ENCODE measurements at regions not wholly inside any gene's neighbourhood (a gene's known extent, or its start where the extent isn't known, plus 50 kb on each side); places are given as distances from the start of the nearest gene placed in this dataset.
"Not testable (repeated sequence)": the region's sequence is repeated elsewhere in the genome, so short reads cannot be mapped to it uniquely, and the experiment has no call there.

DNA sequence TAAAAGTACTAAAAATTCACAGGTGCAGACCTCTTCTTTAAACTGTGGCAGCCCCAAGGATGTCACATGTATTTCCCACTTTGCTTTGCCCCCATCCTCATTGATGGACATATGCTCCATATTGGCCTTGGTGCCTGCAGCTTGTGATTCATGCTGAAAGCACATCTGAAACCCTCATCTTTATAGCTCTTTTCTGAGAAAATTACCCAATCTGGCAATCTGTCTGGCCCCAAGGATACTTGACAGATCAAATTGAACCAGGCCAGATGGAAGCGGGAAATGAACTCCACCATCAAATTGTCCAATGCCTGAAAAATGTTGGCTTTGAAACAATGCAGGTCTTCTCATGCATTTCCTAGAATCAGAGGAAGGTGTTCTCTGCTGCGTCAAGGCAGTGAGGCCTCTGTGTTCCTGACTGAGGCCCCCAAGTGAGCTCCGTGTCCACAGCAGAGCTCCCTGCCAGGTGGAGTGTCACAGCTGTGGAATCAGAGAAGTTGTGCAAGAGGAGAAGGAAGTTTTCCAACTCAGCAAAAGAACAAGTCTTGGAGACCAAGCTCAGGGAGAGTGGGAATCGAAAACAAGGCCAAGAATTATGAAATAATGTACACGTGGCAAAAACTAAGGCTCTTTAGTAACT lies 323.7 kb downstream of the PLPP3 start:
- no peak for DNase-seq

GRCh38 chr1:56254130-56254529 lies 325.2 kb downstream of the PLPP3 start:
- no peak for DNase-seq
- intact Hi-C loops (cut with DNase I): no loop called here

More for the DNA sequence above, 323.7 kb downstream of the PLPP3 start:
- intact Hi-C loops (cut with DNase I): no loop called here

DNA sequence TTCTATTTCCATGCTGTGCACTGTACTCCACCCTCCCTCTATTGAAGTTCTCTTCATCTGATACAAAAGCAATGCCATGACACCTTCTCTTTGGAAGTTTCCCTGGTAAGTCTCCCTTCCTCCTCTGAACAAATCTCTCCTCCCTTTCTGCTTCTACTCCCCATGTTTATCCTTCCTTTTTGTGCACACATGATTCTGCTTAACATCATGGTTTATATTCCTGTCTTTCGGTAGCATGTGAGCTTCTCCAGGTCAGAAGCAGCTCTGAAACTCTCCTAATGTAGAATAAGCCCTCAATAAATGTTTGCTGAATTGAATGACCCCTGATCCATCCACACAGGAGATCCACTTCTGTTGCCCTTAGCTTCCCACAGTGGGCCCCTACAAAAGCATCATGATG lies 328.6 kb downstream of the PLPP3 start:
- intact Hi-C loops (cut with DNase I): no loop called here
- no peak for DNase-seq

- DNase-seq: no peak
- intact Hi-C loops (cut with DNase I): no loop called here
Observed at GRCh38 chr1:56249234-56249633, 330.1 kb downstream of the PLPP3 start.

DNA sequence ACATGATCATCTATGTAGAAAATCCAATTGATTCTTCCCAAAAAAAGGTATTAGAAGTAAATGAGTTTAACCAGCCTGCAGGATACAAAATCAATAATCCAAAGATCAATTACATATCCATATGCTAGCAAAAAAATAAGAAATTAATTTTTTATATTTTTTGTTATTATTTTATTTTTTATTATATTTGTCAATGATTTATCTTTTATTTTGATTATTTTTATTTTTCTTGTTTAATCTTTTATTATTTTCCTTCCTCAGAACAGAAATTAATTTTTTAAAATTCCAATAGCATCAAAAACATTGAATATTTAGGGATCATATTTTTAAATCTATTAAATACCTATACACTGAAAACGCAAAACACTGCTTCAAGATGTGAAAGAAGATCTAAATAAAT lies 331.2 kb downstream of the PLPP3 start:
- intact Hi-C loops (cut with DNase I): no loop called here
- no peak for DNase-seq

DNA sequence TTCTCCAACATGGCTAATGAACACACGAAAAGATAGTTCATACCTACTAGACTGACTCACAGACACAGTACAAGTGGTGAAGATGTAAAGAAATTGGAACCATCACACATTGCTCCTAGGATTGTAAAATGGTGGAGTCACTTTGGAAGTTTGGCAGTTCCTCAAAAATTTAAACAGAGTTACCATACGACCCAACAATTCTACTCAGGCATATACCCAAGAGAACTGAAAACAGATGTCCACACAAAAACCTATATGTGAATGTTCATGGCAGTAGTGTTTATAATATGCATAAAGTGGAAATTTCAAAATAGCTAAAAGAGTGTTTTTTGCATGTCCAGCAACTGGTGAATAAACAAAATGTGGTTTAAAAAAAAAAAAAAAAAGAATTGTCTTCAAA lies 332.6 kb downstream of the PLPP3 start:
- DNase-seq; intact Hi-C loops (cut with DNase I): not testable (repeated sequence)

GRCh38 chr1:56240400-56240799 lies 339.0 kb downstream of the PLPP3 start:
- DNase-seq: no peak
- intact Hi-C loops (cut with DNase I): no loop called here

GRCh38 chr1:56237491-56238064 lies 341.8 kb downstream of the PLPP3 start:
- intact Hi-C loops (cut with DNase I): no loop called here
- DNase-seq: no peak

GRCh38 chr1:56236688-56237087 lies 342.7 kb downstream of the PLPP3 start:
- no peak for DNase-seq
- intact Hi-C loops (cut with DNase I): no loop called here

DNA sequence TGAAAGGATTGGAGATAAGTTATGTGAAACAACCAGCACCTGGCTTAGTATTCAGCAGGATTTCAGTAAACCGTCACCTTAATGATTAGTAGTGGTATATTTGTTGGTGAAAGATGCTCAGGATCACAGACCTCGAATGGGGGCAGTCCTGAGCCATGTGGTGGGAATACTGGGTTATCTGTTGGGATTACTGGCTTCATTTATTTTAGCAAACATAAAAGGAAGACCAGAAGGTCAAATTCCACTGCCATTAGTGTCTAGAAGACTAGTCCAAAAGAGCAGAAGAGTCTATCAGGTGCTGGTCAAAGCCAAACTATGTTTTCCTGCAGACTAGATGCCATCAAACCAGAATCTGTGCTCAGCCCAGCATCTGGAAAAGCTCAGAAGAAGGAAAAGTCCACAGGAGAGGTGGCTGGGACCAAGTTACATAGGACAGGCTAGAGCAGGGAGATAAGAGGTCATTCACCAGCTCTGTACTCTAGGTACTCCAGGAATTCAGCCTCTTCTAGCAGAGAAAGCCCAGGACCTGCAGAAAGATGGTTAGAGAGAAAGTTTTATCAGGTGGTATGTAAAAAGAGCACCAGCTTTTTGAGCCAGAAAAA lies 343.4 kb downstream of the PLPP3 start:
- intact Hi-C loops (cut with DNase I): no loop called here
- no peak for DNase-seq

DNA sequence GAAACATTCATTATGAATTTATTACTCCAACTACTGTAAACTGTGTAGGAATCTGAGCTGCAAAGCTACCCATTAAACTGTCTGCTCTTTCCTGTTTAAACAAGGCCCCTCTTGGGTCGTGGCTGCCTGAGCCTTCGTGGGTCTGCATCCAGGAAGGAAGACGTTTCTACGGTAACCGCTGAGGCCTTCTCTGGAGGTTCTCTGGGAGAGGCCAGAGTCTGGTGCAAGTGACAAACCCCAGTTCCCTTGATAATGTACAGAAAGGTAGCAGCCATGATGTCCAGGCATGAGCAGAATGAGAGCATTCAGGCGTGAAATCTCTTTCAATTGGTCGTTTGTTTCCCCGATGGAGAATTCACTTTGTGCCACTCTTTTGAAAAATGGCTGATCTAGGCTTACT lies 350.2 kb downstream of the PLPP3 start:
- intact Hi-C loops (cut with DNase I): no loop called here
- DNase-seq: no peak

GRCh38 chr1:56227886-56228285 lies 351.5 kb downstream of the PLPP3 start:
- intact Hi-C loops (cut with DNase I): no loop called here
- no peak for DNase-seq

- intact Hi-C loops (cut with DNase I): no loop called here
Observed at GRCh38 chr1:56227401-56227800, 352.0 kb downstream of the PLPP3 start.

GRCh38 chr1:56225964-56226815 lies 353.2 kb downstream of the PLPP3 start:
- DNase-seq: no peak

More at GRCh38 chr1:56227401-56227800, 352.0 kb downstream of the PLPP3 start:
- DNase-seq: no peak

DNA sequence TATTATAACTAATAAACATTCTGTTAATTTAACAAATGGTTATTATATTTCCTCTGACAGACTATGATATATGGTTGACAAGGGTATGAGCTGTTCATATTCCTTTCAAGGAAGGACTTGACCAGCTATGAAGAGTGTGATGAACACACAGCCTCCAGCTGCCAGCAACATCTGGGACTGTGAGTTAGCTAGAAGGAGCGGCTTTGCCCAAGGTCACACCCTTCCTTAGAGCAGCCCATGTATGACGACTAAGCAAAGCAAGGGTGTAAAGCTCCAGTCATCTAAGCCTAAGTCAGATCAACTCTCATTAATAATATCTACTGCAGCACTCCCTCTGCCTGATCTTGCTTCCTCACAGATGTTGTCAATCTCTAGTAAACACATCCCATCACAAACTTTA lies 355.4 kb downstream of the PLPP3 start:
- intact Hi-C loops (cut with DNase I): no loop called here

More at GRCh38 chr1:56225964-56226815, 353.2 kb downstream of the PLPP3 start:
- intact Hi-C loops (cut with DNase I): no loop called here

GRCh38 chr1:56222914-56223540 lies 356.3 kb downstream of the PLPP3 start:
- DNase-seq: peak in 9 of 42 donors; percentile 9 to 41 (median 25)
- intact Hi-C loops (cut with DNase I): no loop called here

More for the DNA sequence above, 355.4 kb downstream of the PLPP3 start:
- DNase-seq: no peak

- intact Hi-C loops (cut with DNase I): no loop called here
- no peak for DNase-seq
Observed at GRCh38 chr1:56220021-56220420, 359.3 kb downstream of the PLPP3 start.

DNA sequence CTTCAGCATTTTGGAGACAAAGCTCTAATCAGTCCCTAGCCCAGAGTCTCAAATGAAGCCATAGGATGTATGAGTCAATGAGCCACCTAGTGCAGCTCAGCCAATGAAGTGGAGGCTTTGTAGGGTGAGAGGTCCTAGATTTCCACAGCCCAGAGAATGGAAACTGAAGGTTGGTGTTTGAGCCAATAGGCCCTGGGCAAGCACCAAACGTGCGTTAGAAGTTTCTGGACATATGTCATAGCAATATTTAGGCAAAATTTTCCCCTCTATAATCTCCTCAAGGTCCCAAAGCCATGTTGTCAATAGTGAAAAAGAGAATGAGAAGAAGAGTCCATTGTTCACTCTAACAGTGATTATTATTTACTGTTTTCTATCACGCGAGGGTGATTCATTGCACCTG lies 361.3 kb downstream of the PLPP3 start:
- intact Hi-C loops (cut with DNase I): no loop called here
- no peak for DNase-seq

- peak in 9 of 42 donors; percentile 3 to 45 (median 19) for DNase-seq
- intact Hi-C loops (cut with DNase I): no loop called here
Observed at GRCh38 chr1:56216218-56216617, 363.1 kb downstream of the PLPP3 start.
